ENCODE measurements at regions not wholly inside any gene's neighbourhood (a gene's known extent, or its start where the extent isn't known, plus 50 kb on each side); places are given as distances from the start of the nearest gene placed in this dataset.

- TF ChIP-seq CREB1 (IDR thresholded peaks at IDR 0.05; ENCODE audit: low read depth) = no peak
- no peak for TF ChIP-seq YY1 (IDR thresholded peaks at IDR 0.05; ENCODE audit: low read depth)
- TF ChIP-seq NFIC (IDR thresholded peaks at IDR 0.05) = no peak
- TF ChIP-seq USF1 (IDR thresholded peaks at IDR 0.05) = no peak
- no peak for TF ChIP-seq TEAD4 (IDR thresholded peaks at IDR 0.05)
- TF ChIP-seq TCF12 (IDR thresholded peaks at IDR 0.05; ENCODE audit: low read depth) = no peak
- TF ChIP-seq EP300 (IDR thresholded peaks at IDR 0.05; ENCODE audit: borderline replicate concordance) = no peak
- TF ChIP-seq CEBPB (IDR thresholded peaks at IDR 0.05) = no peak
- TF ChIP-seq MAX (IDR thresholded peaks at IDR 0.05) = no peak
- no peak for TF ChIP-seq RAD21 (IDR thresholded peaks at IDR 0.05; ENCODE audit: low read depth)
- TF ChIP-seq REST (IDR thresholded peaks at IDR 0.05; ENCODE audit: low read depth) = no peak
These were observed 58.9 kb upstream of the TNFAIP3 start for GRCh38 chr6:137808191-137808590.
